HCT116 (cell line): ENCODE measurements at regions not wholly inside any gene's neighbourhood (a gene's known extent, or its start where the extent isn't known, plus 50 kb on each side); places are given as distances from the start of the nearest gene placed in this dataset.

Experiments
- POLR2A ChIP-seq: IDR thresholded peaks from 2 replicates; pipeline ENCODE4 v1.7.0; 2011; ENCODE audit warnings: borderline replicate concordance; ENCODE audit not compliant: insufficient read depth, insufficient read length; ENCODE audit errors: extremely low read depth
- TCF7L2 ChIP-seq: IDR thresholded peaks from 2 replicates; pipeline ENCODE4 v1.7.0; 2011; ENCODE audit warnings: borderline replicate concordance, inconsistent platforms; ENCODE audit not compliant: insufficient read depth, insufficient read length; ENCODE audit errors: extremely low read depth
- ZNF274 ChIP-seq: fragments of 200-500 bp; sonication (Bioruptor generic); IDR thresholded peaks from 2 replicates; pipeline ENCODE4 v1.6.1; 2014; ENCODE audit warnings: mild to moderate bottlenecking, low read depth, low read length, inconsistent platforms
- TF ChIP-seq, protein P1 (sequence below), 3 experiments: fragments of 200-600 bp in 1 of 3; sonication (generic) in 1 of 3; IDR thresholded peaks in 2 of 3; conservative IDR thresholded peaks in 1 of 3; 2 replicates each; pipeline ENCODE4 v1.5.1; 2012 to 2017; ENCODE audit warnings: low read depth in 2 of 3, low read length in 2 of 3, antibody characterized with exemption in 1 of 3, borderline replicate concordance in 1 of 3, control low read depth in 1 of 3, mild to moderate bottlenecking in 1 of 3, mixed read lengths in 1 of 3, mixed run types in 1 of 3, moderate library complexity in 1 of 3; ENCODE audit not compliant: insufficient read depth in 1 of 3
- TF ChIP-seq, protein P2 (sequence below): IDR thresholded peaks from 2 replicates; pipeline ENCODE4 v1.6.1; 2012; ENCODE audit warnings: low read depth
- TF ChIP-seq, protein P3 (sequence below): IDR thresholded peaks from 2 replicates; pipeline ENCODE4 v1.6.1; 2012

- TF ChIP-seq, protein P1, sequence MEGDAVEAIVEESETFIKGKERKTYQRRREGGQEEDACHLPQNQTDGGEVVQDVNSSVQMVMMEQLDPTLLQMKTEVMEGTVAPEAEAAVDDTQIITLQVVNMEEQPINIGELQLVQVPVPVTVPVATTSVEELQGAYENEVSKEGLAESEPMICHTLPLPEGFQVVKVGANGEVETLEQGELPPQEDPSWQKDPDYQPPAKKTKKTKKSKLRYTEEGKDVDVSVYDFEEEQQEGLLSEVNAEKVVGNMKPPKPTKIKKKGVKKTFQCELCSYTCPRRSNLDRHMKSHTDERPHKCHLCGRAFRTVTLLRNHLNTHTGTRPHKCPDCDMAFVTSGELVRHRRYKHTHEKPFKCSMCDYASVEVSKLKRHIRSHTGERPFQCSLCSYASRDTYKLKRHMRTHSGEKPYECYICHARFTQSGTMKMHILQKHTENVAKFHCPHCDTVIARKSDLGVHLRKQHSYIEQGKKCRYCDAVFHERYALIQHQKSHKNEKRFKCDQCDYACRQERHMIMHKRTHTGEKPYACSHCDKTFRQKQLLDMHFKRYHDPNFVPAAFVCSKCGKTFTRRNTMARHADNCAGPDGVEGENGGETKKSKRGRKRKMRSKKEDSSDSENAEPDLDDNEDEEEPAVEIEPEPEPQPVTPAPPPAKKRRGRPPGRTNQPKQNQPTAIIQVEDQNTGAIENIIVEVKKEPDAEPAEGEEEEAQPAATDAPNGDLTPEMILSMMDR (IDR thresholded peaks at IDR 0.05 in 2 of 3, conservative IDR thresholded peaks at IDR 0.05 in 1 of 3; ENCODE audit: borderline replicate concordance in 1 of 3, insufficient read depth in 1 of 3, low read depth in 2 of 3, low read length in 2 of 3) = no peak
- TF ChIP-seq POLR2A = no peak
- no peak for TF ChIP-seq TCF7L2
- TF ChIP-seq, protein P2, sequence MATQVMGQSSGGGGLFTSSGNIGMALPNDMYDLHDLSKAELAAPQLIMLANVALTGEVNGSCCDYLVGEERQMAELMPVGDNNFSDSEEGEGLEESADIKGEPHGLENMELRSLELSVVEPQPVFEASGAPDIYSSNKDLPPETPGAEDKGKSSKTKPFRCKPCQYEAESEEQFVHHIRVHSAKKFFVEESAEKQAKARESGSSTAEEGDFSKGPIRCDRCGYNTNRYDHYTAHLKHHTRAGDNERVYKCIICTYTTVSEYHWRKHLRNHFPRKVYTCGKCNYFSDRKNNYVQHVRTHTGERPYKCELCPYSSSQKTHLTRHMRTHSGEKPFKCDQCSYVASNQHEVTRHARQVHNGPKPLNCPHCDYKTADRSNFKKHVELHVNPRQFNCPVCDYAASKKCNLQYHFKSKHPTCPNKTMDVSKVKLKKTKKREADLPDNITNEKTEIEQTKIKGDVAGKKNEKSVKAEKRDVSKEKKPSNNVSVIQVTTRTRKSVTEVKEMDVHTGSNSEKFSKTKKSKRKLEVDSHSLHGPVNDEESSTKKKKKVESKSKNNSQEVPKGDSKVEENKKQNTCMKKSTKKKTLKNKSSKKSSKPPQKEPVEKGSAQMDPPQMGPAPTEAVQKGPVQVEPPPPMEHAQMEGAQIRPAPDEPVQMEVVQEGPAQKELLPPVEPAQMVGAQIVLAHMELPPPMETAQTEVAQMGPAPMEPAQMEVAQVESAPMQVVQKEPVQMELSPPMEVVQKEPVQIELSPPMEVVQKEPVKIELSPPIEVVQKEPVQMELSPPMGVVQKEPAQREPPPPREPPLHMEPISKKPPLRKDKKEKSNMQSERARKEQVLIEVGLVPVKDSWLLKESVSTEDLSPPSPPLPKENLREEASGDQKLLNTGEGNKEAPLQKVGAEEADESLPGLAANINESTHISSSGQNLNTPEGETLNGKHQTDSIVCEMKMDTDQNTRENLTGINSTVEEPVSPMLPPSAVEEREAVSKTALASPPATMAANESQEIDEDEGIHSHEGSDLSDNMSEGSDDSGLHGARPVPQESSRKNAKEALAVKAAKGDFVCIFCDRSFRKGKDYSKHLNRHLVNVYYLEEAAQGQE = no peak
- TF ChIP-seq ZNF274 = no peak
- TF ChIP-seq, protein P3, sequence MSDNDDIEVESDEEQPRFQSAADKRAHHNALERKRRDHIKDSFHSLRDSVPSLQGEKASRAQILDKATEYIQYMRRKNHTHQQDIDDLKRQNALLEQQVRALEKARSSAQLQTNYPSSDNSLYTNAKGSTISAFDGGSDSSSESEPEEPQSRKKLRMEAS = no peak
Observed at GRCh38 chr5:30390095-30390494, 803.4 kb upstream of the CDH6 start.
